ENCODE measurements at regions not wholly inside any gene's neighbourhood (a gene's known extent, or its start where the extent isn't known, plus 50 kb on each side); places are given as distances from the start of the nearest gene placed in this dataset.

DNA sequence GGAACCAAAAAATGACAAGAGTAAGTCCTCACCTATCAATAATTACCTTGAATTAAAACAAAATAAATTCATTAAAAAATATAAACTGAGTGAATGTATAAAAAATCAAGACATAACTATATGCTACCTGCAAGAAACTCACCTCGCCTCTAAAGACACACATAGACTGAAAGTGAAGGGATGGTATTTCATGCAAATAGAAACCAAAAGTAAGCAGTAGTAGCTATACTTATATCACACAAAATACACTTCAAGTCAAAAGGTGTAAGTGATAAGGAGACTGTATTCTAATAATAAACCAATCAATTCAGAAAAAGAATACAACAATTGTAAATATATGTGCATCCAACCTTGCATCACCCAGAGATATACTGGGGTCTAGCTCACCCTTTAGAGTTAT, 332.6 kb downstream of the SH2D4B start:
- no peak for TF ChIP-seq EP300 (IDR thresholded peaks at IDR 0.05)
- TF ChIP-seq, protein P1, sequence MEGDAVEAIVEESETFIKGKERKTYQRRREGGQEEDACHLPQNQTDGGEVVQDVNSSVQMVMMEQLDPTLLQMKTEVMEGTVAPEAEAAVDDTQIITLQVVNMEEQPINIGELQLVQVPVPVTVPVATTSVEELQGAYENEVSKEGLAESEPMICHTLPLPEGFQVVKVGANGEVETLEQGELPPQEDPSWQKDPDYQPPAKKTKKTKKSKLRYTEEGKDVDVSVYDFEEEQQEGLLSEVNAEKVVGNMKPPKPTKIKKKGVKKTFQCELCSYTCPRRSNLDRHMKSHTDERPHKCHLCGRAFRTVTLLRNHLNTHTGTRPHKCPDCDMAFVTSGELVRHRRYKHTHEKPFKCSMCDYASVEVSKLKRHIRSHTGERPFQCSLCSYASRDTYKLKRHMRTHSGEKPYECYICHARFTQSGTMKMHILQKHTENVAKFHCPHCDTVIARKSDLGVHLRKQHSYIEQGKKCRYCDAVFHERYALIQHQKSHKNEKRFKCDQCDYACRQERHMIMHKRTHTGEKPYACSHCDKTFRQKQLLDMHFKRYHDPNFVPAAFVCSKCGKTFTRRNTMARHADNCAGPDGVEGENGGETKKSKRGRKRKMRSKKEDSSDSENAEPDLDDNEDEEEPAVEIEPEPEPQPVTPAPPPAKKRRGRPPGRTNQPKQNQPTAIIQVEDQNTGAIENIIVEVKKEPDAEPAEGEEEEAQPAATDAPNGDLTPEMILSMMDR (IDR thresholded peaks at IDR 0.05): no peak
